Cardiac fibroblast (primary cell): ENCODE measurements at regions not wholly inside any gene's neighbourhood (a gene's known extent, or its start where the extent isn't known, plus 50 kb on each side); places are given as distances from the start of the nearest gene placed in this dataset.

ENCODE experiments used
- DNase-seq, 2 donors: peaks; one replicate each; pipeline versions ENCODE4 v3.0.0 to v3.0.0-alpha.2; 2010; ENCODE audit warnings: low read depth in 2 of 2
- H3K4me3 ChIP-seq, 2 donors: replicated peaks in 1 of 2; 1 replicate in 1 of 2; 2 replicates in 1 of 2; pipeline ENCODE4 v1.5.1; 2011; ENCODE audit warnings: low read depth in 2 of 2, low read length in 2 of 2, mild to moderate bottlenecking in 2 of 2, moderate library complexity in 1 of 2
- CTCF ChIP-seq: IDR thresholded peaks from one replicate; pipeline ENCODE4 v1.5.1; 2011; ENCODE audit warnings: low read depth, mild to moderate bottlenecking, low read length, inconsistent platforms

GRCh38 chr20:59515013-59515905 is 89.1 kb upstream of the PHACTR3 start:
- peak; percentile 57 to 59 for DNase-seq
- no peak overlapping the region for H3K4me3 ChIP-seq
- TF ChIP-seq CTCF: peak; percentile 79

- no peak overlapping the region for H3K4me3 ChIP-seq
- no peak for DNase-seq
- TF ChIP-seq CTCF: no peak
These were observed 88.5 kb upstream of the PHACTR3 start for GRCh38 chr20:59515906-59516209.

- TF ChIP-seq CTCF: peak; percentile 90
- no peak overlapping the region for H3K4me3 ChIP-seq
- DNase-seq: peak; percentile 60 to 63
These were observed 85.2 kb upstream of the PHACTR3 start for GRCh38 chr20:59518881-59519706.

GRCh38 chr20:59519707-59520014 is 84.7 kb upstream of the PHACTR3 start:
- DNase-seq: no peak
- no peak overlapping the region for H3K4me3 ChIP-seq
- TF ChIP-seq CTCF: no peak

GRCh38 chr20:59520814-59521213 is 83.5 kb upstream of the PHACTR3 start:
- H3K4me3 ChIP-seq: no peak overlapping the region
- no peak for TF ChIP-seq CTCF
- no peak for DNase-seq

- H3K4me3 ChIP-seq: no peak overlapping the region
- DNase-seq: peak; percentile 52 to 53
- TF ChIP-seq CTCF: peak; percentile 90
These were observed 78.7 kb upstream of the PHACTR3 start for GRCh38 chr20:59525500-59526241.
